ENCODE measurements at regions not wholly inside any gene's neighbourhood (a gene's known extent, or its start where the extent isn't known, plus 50 kb on each side); places are given as distances from the start of the nearest gene placed in this dataset.

DNA sequence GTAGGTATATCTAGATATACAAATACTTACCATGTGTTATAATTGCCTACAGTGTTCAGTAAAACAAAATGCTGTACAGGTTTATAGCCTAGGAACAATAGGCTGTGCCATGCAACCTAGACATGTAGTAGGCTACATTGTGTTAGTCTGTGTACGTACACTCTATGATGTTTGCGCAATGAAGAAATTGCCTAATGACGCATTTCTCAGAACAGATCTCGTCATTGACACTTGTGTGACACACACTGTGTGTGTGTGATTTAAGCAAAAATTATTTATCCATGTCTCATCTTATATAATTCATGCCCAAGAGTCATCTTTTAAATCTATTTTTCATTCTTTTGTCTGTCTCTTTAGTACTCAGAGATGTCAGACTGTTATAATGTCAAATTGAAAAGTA is 1888.8 kb upstream of the PCDH20 start:
- Histone ChIP-seq H3F3A (replicated peaks; ENCODE audit: low read depth) (no peaks in the 10 kb centered on the region), H3K27ac (ENCODE audit: low read depth) (no peak overlapping the region), H3K4me1 (ENCODE audit: insufficient read depth) (no peaks in the 10 kb centered on the region), H3K4me3 (no peak overlapping the region), H3K4me2 (no peak overlapping the region), H3K9me2 (ENCODE audit: insufficient read depth) (0 out of 2 replicates have a peak, but pooled peaks cover 5% of the 10 kb centered on the region), H4K20me1 (replicated peaks; ENCODE audit: insufficient read depth) (no peaks in the 10 kb centered on the region), H3K79me2 (replicated peaks; ENCODE audit: insufficient read depth) (no peaks in the 10 kb centered on the region), H2AFZ (no peak overlapping the region), H3K36me3 (ENCODE audit: insufficient read depth) (no peaks in the 10 kb centered on the region), H3K27me3 (ENCODE audit: insufficient read depth) (no peaks in the 10 kb centered on the region)
- no peak for ATAC-seq
- no peak for TF ChIP-seq NANOG (IDR thresholded peaks at IDR 0.05; ENCODE audit: borderline replicate concordance)
- no peak for TF ChIP-seq ZNF114 (CRISPR knock-in tag; IDR thresholded peaks at IDR 0.05)
- TF ChIP-seq EZH2phosphoT487 (IDR thresholded peaks at IDR 0.05; ENCODE audit: unreplicated experiment), result no peak
- TF ChIP-seq JUNB (IDR thresholded peaks at IDR 0.05; ENCODE audit: unreplicated experiment), result no peak
- TF ChIP-seq, protein P1, sequence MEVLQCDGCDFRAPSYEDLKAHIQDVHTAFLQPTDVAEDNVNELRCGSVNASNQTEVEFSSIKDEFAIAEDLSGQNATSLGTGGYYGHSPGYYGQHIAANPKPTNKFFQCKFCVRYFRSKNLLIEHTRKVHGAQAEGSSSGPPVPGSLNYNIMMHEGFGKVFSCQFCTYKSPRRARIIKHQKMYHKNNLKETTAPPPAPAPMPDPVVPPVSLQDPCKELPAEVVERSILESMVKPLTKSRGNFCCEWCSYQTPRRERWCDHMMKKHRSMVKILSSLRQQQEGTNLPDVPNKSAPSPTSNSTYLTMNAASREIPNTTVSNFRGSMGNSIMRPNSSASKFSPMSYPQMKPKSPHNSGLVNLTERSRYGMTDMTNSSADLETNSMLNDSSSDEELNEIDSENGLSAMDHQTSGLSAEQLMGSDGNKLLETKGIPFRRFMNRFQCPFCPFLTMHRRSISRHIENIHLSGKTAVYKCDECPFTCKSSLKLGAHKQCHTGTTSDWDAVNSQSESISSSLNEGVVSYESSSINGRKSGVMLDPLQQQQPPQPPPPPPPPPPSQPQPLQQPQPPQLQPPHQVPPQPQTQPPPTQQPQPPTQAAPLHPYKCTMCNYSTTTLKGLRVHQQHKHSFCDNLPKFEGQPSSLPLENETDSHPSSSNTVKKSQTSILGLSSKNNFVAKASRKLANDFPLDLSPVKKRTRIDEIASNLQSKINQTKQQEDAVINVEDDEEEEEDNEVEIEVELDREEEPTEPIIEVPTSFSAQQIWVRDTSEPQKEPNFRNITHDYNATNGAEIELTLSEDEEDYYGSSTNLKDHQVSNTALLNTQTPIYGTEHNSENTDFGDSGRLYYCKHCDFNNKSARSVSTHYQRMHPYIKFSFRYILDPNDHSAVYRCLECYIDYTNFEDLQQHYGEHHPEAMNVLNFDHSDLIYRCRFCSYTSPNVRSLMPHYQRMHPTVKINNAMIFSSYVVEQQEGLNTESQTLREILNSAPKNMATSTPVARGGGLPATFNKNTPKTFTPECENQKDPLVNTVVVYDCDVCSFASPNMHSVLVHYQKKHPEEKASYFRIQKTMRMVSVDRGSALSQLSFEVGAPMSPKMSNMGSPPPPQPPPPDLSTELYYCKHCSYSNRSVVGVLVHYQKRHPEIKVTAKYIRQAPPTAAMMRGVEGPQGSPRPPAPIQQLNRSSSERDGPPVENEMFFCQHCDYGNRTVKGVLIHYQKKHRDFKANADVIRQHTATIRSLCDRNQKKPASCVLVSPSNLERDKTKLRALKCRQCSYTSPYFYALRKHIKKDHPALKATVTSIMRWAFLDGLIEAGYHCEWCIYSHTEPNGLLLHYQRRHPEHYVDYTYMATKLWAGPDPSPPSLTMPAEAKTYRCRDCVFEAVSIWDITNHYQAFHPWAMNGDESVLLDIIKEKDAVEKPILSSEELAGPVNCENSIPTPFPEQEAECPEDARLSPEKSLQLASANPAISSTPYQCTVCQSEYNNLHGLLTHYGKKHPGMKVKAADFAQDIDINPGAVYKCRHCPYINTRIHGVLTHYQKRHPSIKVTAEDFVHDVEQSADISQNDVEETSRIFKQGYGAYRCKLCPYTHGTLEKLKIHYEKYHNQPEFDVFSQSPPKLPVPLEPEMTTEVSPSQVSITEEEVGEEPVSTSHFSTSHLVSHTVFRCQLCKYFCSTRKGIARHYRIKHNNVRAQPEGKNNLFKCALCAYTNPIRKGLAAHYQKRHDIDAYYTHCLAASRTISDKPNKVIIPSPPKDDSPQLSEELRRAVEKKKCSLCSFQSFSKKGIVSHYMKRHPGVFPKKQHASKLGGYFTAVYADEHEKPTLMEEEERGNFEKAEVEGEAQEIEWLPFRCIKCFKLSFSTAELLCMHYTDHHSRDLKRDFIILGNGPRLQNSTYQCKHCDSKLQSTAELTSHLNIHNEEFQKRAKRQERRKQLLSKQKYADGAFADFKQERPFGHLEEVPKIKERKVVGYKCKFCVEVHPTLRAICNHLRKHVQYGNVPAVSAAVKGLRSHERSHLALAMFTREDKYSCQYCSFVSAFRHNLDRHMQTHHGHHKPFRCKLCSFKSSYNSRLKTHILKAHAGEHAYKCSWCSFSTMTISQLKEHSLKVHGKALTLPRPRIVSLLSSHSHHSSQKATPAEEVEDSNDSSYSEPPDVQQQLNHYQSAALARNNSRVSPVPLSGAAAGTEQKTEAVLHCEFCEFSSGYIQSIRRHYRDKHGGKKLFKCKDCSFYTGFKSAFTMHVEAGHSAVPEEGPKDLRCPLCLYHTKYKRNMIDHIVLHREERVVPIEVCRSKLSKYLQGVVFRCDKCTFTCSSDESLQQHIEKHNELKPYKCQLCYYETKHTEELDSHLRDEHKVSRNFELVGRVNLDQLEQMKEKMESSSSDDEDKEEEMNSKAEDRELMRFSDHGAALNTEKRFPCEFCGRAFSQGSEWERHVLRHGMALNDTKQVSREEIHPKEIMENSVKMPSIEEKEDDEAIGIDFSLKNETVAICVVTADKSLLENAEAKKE (CRISPR knock-in tag; IDR thresholded peaks at IDR 0.05), result no peak
- TF ChIP-seq EZH2 (IDR thresholded peaks at IDR 0.05; ENCODE audit: low read depth, unreplicated experiment), result no peak
- no peak for TF ChIP-seq CREB1 (CRISPR knock-in tag; IDR thresholded peaks at IDR 0.05; ENCODE audit: low read depth)
- TF ChIP-seq, protein P2, sequence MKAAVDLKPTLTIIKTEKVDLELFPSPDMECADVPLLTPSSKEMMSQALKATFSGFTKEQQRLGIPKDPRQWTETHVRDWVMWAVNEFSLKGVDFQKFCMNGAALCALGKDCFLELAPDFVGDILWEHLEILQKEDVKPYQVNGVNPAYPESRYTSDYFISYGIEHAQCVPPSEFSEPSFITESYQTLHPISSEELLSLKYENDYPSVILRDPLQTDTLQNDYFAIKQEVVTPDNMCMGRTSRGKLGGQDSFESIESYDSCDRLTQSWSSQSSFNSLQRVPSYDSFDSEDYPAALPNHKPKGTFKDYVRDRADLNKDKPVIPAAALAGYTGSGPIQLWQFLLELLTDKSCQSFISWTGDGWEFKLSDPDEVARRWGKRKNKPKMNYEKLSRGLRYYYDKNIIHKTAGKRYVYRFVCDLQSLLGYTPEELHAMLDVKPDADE (IDR thresholded peaks at IDR 0.05), result no peak
- TF ChIP-seq, protein P3, sequence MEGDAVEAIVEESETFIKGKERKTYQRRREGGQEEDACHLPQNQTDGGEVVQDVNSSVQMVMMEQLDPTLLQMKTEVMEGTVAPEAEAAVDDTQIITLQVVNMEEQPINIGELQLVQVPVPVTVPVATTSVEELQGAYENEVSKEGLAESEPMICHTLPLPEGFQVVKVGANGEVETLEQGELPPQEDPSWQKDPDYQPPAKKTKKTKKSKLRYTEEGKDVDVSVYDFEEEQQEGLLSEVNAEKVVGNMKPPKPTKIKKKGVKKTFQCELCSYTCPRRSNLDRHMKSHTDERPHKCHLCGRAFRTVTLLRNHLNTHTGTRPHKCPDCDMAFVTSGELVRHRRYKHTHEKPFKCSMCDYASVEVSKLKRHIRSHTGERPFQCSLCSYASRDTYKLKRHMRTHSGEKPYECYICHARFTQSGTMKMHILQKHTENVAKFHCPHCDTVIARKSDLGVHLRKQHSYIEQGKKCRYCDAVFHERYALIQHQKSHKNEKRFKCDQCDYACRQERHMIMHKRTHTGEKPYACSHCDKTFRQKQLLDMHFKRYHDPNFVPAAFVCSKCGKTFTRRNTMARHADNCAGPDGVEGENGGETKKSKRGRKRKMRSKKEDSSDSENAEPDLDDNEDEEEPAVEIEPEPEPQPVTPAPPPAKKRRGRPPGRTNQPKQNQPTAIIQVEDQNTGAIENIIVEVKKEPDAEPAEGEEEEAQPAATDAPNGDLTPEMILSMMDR (conservative IDR thresholded peaks at IDR 0.05; ENCODE audit: low read depth in 2 of 2), result no peak
- 0 out of 3 replicates have a peak, but pooled peaks cover 3% of the 10 kb centered on the region for H3K36me3 Mint-ChIP-seq (ENCODE audit: low read depth)
- peaks cover 3% of the 10 kb centered on the region; the same call in 2 of the 3 replicates for H3K9me3 Mint-ChIP-seq
- no peak for DNase-seq (ENCODE audit: low spot score)
- no peaks in the 10 kb centered on the region for H3K4me1 Mint-ChIP-seq
- no peaks in the 10 kb centered on the region for H3K27me3 Mint-ChIP-seq (ENCODE audit: insufficient read depth, low read depth, poor library complexity)
- no peak overlapping the region for H3K4me3 Mint-ChIP-seq
- H3K27ac Mint-ChIP-seq, result no peak overlapping the region

Data from GM23338 (cell line).